BLaER1 (cell line): ENCODE measurements at regions not wholly inside any gene's neighbourhood (a gene's known extent, or its start where the extent isn't known, plus 50 kb on each side); places are given as distances from the start of the nearest gene placed in this dataset.
"Not testable (repeated sequence)": the region's sequence is repeated elsewhere in the genome, so short reads cannot be mapped to it uniquely, and the experiment has no call there.

Experiments used
- H3K27ac ChIP-seq: shearing (Covaris generic); formaldehyde crosslinking; 2 replicates; pipeline ENCODE4 v1.8.1; 2022
- H3K27me3 ChIP-seq: shearing (Covaris generic); formaldehyde crosslinking; 2 replicates; pipeline ENCODE4 v1.8.1; 2022
- H3K36me3 ChIP-seq: shearing (Covaris generic); formaldehyde crosslinking; 2 replicates; pipeline ENCODE4 v1.8.1; 2022
- H3K4me1 ChIP-seq: shearing (Covaris generic); formaldehyde crosslinking; 2 replicates; pipeline ENCODE4 v1.8.1; 2022
- H3K4me2 ChIP-seq: shearing (Covaris generic); formaldehyde crosslinking; 2 replicates; pipeline ENCODE4 v1.8.1; 2022
- H3K4me3 ChIP-seq: shearing (Covaris generic); formaldehyde crosslinking; 2 replicates; pipeline ENCODE4 v1.8.1; 2022
- H3K9ac ChIP-seq: shearing (Covaris generic); formaldehyde crosslinking; 2 replicates; pipeline ENCODE4 v1.8.1; 2022
- H3K9me3 ChIP-seq: shearing (Covaris generic); formaldehyde crosslinking; 2 replicates; pipeline ENCODE4 v1.8.1; 2022
- H4K20me1 ChIP-seq: shearing (Covaris generic); formaldehyde crosslinking; 2 replicates; pipeline ENCODE4 v1.8.1; 2022
- Cebpa-rat ChIP-seq: shearing (Covaris generic); IDR thresholded peaks from 2 replicates; pipeline ENCODE4 v1.8.1; 2022

DNA sequence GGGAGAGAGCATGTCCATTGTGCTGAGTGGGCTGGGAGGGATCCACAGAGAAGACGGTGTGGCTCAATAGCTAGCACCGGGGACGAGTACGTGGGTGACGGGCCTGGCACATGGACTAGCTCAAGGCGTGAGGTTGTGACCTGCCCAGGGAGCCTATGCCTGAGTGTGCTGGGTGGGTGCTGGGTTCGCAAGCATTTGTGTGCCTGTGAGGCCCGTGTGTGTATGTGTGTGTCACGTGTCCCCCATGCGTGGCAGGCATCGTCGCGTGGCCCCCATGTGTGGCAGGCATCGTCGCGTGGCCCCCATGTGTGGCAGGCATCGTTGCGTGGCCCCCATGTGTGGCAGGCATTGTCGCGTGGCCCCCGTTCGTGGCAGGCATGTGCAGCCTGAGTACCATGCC lies 109.2 kb downstream of the TMEM121 start:
- H3K9me3 ChIP-seq = peaks cover 6% of the 10 kb centered on the region; the same call in 1 of the 2 replicates
- H3K27ac ChIP-seq = no peak overlapping the region
- H4K20me1 ChIP-seq = no peaks in the 10 kb centered on the region
- no peak overlapping the region for H3K4me3 ChIP-seq
- H3K9ac ChIP-seq = no peak overlapping the region
- no peak for TF ChIP-seq Cebpa-rat
- H3K27me3 ChIP-seq = no peaks in the 10 kb centered on the region
- no peak overlapping the region for H3K4me2 ChIP-seq
- H3K36me3 ChIP-seq = no peaks in the 10 kb centered on the region
- no peaks in the 10 kb centered on the region for H3K4me1 ChIP-seq

DNA sequence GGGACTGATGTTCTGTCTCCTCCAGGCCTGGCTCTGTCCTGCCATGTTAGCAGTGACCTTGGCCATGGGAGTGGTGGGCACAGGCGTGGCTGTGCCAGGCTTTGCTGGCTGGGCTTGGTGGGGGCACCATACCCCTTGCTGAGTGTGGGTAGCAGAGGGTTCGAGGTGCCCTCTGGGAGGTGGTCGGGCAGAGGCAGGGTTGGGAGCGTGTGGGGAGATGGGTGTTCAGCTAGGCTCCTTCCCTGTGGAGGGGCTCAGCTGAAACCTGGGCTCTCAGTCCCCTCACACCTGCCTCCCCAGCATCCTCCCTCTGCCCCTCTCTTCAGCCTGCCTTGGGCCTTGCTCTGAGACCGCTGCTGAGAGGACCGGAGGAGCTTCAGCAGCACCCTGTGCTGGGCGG lies 109.6 kb downstream of the TMEM121 start:
- not testable (repeated sequence) for H3K4me1 ChIP-seq

DNA sequence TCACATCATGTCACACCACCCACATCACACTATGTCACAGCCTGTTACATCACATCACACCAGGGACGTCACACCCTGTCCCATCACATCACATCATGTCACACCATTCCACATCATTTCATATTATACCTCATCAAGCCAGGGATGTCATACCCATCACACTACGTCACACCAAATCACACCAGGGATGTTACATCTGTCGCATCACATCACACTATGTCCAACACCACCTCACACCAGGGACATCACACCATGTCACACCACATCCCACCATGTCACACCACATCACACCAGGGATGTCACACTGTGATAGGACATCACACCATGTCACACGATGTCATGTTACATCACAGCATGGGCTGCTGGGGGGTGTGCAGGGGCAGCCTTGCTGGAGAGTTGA lies 110.6 kb downstream of the TMEM121 start:
- no peaks in the 10 kb centered on the region for H4K20me1 ChIP-seq
- no peaks in the 10 kb centered on the region for H3K4me1 ChIP-seq
- H3K9me3 ChIP-seq = peaks cover 4% of the 10 kb centered on the region; the same call in 1 of the 2 replicates
- H3K4me2 ChIP-seq = no peak overlapping the region
- no peaks in the 10 kb centered on the region for H3K36me3 ChIP-seq
- H3K9ac ChIP-seq = no peak overlapping the region
- H3K27me3 ChIP-seq = no peaks in the 10 kb centered on the region
- H3K27ac ChIP-seq = no peak overlapping the region
- H3K4me3 ChIP-seq = no peak overlapping the region
- no peak for TF ChIP-seq Cebpa-rat

More for the DNA sequence above, 109.6 kb downstream of the TMEM121 start:
- H3K4me2 ChIP-seq, H3K27me3 ChIP-seq, H3K9me3 ChIP-seq, H3K36me3 ChIP-seq, H3K4me3 ChIP-seq, H4K20me1 ChIP-seq, H3K9ac ChIP-seq, H3K27ac ChIP-seq: not testable (repeated sequence)

DNA sequence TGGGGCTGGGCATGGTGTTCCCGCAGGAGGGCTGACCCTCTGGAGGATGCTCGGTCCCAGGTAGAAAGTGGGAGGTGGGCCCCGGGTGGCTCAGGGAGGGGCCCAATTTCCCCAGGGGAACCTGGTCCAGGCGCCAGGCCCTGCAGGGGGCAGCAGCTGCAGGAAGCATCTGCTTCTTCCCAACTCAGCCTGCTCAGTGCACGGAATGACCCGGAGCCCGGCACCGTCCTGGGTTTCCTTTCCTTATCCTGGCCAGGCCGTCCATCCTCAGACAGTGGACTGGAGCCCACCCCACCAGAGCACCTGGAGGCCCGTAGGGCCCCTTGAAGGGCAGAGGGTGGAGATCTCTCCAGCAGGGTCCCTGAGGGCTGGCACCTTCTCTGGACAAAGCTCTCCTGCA lies 111.0 kb downstream of the TMEM121 start:
- not testable (repeated sequence) for H3K4me3 ChIP-seq, H3K27ac ChIP-seq, H3K36me3 ChIP-seq, H3K4me1 ChIP-seq, H3K9ac ChIP-seq, H3K27me3 ChIP-seq, H4K20me1 ChIP-seq, H3K9me3 ChIP-seq, H3K4me2 ChIP-seq

DNA sequence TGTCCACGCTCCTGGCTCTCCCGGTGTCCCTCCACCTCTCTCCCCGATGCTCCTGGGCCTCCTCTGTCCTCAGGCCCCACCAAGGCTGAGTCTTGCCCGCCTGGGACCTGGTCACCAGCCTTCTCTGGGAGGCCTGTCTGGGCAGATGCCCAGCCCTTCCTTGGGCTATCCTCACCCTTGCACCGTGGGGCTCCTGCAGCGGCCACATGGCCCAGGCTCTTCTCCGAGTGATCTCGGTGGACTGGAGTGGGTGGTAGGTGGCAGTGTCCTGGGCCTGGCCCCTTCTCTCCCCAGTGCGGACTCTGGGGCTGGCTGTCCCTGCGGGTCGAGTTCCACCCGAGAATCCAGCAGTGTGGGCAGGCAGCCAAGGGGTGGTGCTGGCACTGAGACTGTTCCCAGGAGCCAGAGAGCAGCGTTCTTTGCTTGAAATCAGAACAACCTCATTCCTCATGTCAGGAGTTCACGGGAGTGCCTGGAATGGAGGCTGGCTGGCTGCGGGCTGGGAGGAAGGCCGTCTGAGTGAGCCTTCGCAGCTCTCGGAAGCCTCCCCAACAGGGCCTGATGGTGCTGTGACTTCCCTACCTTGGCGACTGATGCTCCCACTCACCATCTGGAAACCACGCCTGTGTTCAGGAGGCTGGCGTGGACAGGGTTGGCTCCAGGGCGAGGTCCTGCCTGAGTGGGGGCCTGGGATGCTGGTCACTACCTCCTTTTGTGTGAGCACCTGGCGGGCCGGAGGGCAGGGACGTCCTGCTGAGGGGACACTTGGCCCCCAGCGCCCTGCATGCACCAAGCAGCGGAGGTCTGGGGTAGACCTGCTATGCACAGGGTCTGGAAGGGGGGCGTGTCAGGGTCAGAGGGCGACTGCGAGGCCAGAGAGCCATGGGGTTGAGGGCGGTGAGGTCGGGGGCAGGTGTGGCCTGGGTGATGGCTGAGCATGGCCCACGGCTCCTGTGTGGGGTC lies 113.9 kb downstream of the TMEM121 start:
- not testable (repeated sequence) for H3K27ac ChIP-seq

DNA sequence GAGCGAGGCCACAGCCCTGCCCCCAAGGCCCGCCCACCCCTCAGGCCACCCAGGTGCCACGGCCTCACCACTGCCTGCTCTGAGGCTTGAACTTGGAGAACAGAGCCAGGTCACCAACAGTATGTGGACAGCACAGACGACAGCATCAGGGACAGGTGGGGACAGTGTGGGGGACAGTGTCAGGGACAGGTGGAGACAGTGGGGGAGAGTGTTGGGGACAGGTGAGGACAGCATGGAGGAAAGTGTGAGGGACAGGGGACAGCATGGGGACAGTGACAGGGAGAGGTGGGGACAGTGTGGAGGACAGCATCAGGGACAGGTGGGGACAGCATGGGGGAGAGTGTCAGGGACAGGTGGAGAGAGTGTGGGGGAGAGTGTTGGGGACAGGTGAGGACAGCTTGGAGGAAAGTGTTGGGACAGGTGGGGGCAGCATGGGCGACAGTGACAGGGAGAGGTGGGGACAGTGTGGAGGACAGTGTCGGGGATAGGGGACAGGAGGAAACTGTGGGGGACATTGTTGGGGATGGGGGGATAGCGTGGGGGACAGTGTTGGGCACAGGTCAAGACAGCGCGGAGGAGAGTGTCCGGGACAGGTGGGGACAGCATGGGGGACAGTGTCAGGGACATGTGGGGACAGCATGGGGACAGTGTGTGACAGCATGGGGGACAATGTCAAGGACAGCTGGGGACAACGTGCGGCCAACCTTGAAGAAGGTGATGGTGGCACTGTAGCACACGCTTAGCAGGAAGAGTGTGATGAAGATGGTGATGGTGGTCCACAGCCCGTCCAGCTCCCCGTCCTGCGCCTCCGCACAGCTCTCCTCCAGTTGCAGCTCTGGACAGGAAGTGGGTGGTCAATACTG lies 114.9 kb downstream of the TMEM121 start:
- no peak for TF ChIP-seq Cebpa-rat
- Histone ChIP-seq H3K27me3 (no peaks in the 10 kb centered on the region), H4K20me1 (no peaks in the 10 kb centered on the region), H3K4me2 (no peak overlapping the region), H3K36me3 (no peaks in the 10 kb centered on the region), H3K4me3 (no peak overlapping the region), H3K9me3 (no peaks in the 10 kb centered on the region), H3K4me1 (no peaks in the 10 kb centered on the region), H3K9ac (no peak overlapping the region), H3K27ac (no peak overlapping the region)

More for the DNA sequence above, 113.9 kb downstream of the TMEM121 start:
- not testable (repeated sequence) for H4K20me1 ChIP-seq, H3K9me3 ChIP-seq, H3K36me3 ChIP-seq, H3K4me3 ChIP-seq, H3K4me2 ChIP-seq, H3K9ac ChIP-seq, H3K4me1 ChIP-seq, H3K27me3 ChIP-seq

DNA sequence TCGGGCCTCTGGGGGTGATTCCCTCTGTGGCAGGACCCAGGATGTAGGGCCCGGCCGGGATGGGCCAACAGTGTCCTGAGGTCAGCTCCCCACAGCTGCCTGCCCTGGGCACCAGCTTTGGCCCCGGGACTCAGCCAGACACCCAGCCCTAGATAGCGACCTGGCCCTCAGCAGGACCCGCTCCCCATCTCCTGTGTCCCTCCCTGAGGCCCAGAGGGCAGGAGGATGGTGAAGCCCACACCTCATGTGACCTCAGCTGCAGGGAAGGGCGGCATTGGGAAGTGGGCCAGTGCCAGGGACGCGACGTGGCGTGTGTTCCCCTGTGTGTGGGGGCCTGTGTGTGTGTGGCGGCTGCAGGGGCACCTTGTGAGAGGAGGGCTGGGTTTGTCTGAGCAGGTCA lies 115.6 kb downstream of the TMEM121 start:
- not testable (repeated sequence) for H4K20me1 ChIP-seq, H3K4me2 ChIP-seq, H3K36me3 ChIP-seq, H3K4me3 ChIP-seq, H3K27ac ChIP-seq, H3K9ac ChIP-seq, H3K9me3 ChIP-seq, H3K4me1 ChIP-seq, H3K27me3 ChIP-seq

DNA sequence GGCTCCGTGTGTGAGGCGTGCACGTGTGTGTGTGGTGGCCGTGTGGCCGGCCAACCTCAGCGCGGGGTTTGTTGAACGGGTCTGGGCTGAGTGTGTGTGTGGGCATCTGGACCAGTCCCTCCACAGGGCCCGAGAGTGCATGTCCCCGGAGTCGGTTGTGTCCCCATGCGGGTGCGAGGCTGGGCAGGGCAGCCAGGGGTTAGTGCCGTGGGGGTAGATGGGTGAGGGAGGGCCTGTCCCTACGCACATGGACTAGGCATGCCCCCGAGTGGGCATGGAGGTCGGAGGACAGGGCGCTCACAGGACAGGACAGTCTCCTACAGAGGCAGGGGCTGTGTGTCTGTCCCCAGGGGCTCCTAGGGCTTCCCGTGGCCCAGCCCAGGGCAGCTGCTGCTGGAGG lies 116.1 kb downstream of the TMEM121 start:
- not testable (repeated sequence) for H3K36me3 ChIP-seq, H3K27me3 ChIP-seq, H3K27ac ChIP-seq, H3K4me3 ChIP-seq, H3K9ac ChIP-seq, H3K4me1 ChIP-seq, H4K20me1 ChIP-seq, H3K4me2 ChIP-seq, H3K9me3 ChIP-seq

DNA sequence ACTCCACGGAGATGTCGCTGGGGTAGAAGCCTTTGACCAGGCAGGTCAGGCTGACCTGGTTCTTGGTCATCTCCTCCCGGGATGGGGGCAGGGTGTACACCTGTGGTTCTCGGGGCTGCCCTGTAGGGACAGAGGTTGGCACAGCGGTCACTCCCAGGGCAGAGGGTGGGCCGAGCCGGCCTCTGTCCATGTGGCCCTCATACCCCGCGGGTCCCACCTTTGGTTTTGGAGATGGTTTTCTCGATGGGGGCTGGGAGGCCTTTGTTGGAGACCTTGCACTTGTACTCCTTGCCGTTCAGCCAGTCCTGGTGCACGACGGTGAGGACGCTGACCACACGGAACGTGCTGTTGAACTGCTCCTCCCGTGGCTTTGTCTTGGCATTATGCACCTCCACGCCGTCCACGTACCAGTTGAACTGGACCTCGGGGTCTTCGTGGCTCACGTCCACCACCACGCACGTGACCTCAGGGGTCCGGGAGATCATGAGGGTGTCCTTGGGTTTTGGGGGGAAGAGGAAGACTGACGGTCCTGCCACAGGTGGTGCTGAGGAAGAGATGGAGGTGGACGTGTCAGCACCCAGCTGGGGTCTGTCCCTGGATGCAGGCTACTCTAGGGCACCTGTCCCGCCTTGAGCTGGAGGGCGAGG lies 117.1 kb downstream of the TMEM121 start:
- H4K20me1 ChIP-seq, H3K27ac ChIP-seq, H3K9me3 ChIP-seq, H3K36me3 ChIP-seq, H3K27me3 ChIP-seq, H3K9ac ChIP-seq, H3K4me3 ChIP-seq, H3K4me2 ChIP-seq: not testable (repeated sequence)
- H3K4me1 ChIP-seq = peaks cover 12% of the 10 kb centered on the region

DNA sequence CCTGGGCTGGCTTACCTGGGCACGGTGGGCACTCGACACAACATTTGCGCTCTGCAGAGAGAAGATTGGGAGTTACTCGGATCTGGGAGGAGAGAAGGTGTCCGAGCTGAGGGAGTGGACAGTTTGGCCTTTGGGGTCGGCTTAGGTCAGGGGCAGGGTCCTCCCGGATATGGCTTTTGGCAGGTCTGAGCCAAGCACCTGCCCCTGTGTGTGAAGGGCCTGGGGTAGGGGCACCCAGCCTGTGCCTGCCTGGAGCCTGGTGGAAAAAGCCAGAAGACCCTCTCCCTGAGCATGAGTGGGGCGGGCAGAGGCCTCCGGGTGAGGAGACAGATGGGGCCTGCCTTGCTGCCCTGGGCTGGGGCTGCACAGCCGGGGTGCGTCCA lies 117.7 kb downstream of the TMEM121 start:
- H3K4me2 ChIP-seq = not testable (repeated sequence)

DNA sequence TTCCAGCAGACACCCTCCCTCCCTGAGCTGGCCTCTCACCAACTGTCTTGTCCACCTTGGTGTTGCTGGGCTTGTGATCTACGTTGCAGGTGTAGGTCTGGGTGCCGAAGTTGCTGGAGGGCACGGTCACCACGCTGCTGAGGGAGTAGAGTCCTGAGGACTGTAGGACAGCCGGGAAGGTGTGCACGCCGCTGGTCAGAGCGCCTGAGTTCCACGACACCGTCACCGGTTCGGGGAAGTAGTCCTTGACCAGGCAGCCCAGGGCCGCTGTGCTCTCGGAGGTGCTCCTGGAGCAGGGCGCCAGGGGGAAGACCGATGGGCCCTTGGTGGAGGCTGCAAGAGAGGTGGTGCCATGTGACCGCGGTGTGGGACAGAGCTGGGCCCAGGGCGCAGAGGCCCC lies 118.1 kb downstream of the TMEM121 start:
- not testable (repeated sequence) for H4K20me1 ChIP-seq, H3K36me3 ChIP-seq, H3K27me3 ChIP-seq, H3K9ac ChIP-seq, H3K9me3 ChIP-seq, H3K27ac ChIP-seq, H3K4me3 ChIP-seq, H3K4me2 ChIP-seq
- peaks cover 22% of the 10 kb centered on the region for H3K4me1 ChIP-seq

More for the DNA sequence above, 117.7 kb downstream of the TMEM121 start:
- H4K20me1 ChIP-seq, H3K4me3 ChIP-seq, H3K27ac ChIP-seq, H3K27me3 ChIP-seq, H3K9me3 ChIP-seq, H3K36me3 ChIP-seq, H3K9ac ChIP-seq: not testable (repeated sequence)
- H3K4me1 ChIP-seq = peaks cover 17% of the 10 kb centered on the region

DNA sequence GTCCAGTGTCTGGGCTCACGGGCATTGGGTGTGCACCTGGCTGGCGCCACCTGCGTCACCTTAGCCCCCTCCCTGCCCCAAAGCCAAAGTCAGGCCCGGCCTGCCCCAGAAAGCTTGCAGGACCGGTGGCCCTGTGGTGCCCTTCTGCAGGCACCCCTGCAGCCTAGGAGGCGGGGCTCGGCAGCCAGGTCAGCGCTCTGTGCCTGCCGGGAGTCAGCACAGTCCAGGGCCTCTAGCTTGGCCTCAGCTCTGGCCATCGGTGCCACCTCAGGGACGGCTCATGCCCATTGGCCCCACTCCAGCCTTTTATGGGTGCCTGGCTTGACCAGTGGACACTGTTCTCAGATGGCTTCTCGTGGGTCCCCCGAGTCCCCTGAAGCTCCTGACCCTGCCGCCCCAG lies 118.5 kb downstream of the TMEM121 start:
- H3K27me3 ChIP-seq, H3K27ac ChIP-seq, H4K20me1 ChIP-seq, H3K36me3 ChIP-seq, H3K9me3 ChIP-seq, H3K4me2 ChIP-seq, H3K4me3 ChIP-seq, H3K9ac ChIP-seq: not testable (repeated sequence)
- peaks cover 23% of the 10 kb centered on the region for H3K4me1 ChIP-seq

DNA sequence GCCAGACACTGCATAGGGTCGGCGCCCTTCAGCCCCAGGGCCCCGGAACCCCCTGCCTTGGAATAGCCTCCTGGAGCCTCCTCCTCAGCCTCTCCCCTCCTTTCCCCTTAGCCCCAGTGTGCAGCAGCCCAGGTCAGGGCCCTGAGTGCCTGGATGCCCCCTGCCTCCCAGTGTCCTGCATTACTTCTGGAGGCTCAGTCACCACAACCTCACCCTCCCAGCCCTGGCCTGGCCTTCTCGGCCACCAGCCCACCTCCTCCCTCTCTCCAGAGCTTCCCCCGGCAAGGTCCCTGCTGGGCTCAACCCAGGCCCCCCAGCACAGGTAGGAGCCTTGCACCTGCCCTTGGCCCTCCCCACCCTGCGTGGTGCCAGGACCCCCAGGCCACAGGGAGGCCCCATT lies 119.0 kb downstream of the TMEM121 start:
- H3K27ac ChIP-seq, H3K27me3 ChIP-seq, H3K4me3 ChIP-seq, H4K20me1 ChIP-seq, H3K9ac ChIP-seq, H3K36me3 ChIP-seq, H3K9me3 ChIP-seq, H3K4me2 ChIP-seq: not testable (repeated sequence)
- peaks cover 23% of the 10 kb centered on the region for H3K4me1 ChIP-seq
